Lower lobe of right lung (tissue), 2 donors: ENCODE measurements at regions not wholly inside any gene's neighbourhood (a gene's known extent, or its start where the extent isn't known, plus 50 kb on each side); places are given as distances from the start of the nearest gene placed in this dataset.

Experiments used
- ATAC-seq, 2 donors: fragments of 200-7000 bp; cut with Tn5 transposase; one replicate each; pipeline ENCODE4 v1.9.1; 2020 to 2022; ENCODE audit warnings: mild to moderate bottlenecking in 2 of 2, moderate library complexity in 2 of 2
- DNase-seq: peaks from one replicate; pipeline ENCODE4 v3.0.0-alpha.2; 2020
- H3K27ac ChIP-seq: fragments of 200-600 bp; one replicate; pipeline ENCODE4 v1.8.0; 2022
- H3K27me3 ChIP-seq: fragments of 200-600 bp; one replicate; pipeline ENCODE4 v1.8.0; 2022; ENCODE audit warnings: low read depth
- H3K36me3 ChIP-seq: fragments of 200-600 bp; one replicate; pipeline ENCODE4 v1.8.0; 2022; ENCODE audit warnings: mild to moderate bottlenecking
- H3K4me1 ChIP-seq: fragments of 200-600 bp; one replicate; pipeline ENCODE4 v1.8.0; 2022
- H3K4me3 ChIP-seq: fragments of 200-600 bp; one replicate; pipeline ENCODE4 v1.8.0; 2022; ENCODE audit warnings: mild to moderate bottlenecking
- H3K9me3 ChIP-seq: fragments of 200-600 bp; one replicate; pipeline ENCODE4 v1.8.0; 2022
- intact Hi-C: fragments of 100-400 bp; cut with DNase I; formaldehyde crosslinking; loops from one replicate; pipeline ENCODE4 v1.11.0; 2022
- TF ChIP-seq, protein P1 (sequence below): fragments of 200-600 bp; IDR thresholded peaks from one replicate; pipeline ENCODE4 v1.8.0; 2022; ENCODE audit warnings: antibody characterized with exemption, mild to moderate bottlenecking
- donor health status: DM: no; HTN: yes; CAD: no; lungs with severe emphysema.

DNA sequence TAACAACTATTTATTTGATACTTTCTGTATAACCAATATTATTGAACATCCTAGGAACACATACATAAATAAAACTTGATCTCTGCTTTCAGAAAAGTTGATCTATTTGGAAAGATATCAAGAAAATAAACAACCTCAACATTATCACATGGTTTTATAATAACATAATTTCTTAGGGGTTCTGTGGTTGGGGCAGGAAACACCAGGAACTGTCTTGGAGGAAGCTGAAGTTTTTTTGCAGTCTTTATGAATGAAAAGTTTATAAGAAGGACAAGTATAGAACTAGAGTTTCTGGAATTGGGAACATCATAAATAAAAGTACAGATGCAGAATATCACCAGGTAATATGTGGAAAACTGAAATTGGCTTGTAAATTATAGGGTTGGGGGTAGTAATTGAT lies 296.1 kb downstream of the TAF11L14 start:
- TF ChIP-seq, protein P1, sequence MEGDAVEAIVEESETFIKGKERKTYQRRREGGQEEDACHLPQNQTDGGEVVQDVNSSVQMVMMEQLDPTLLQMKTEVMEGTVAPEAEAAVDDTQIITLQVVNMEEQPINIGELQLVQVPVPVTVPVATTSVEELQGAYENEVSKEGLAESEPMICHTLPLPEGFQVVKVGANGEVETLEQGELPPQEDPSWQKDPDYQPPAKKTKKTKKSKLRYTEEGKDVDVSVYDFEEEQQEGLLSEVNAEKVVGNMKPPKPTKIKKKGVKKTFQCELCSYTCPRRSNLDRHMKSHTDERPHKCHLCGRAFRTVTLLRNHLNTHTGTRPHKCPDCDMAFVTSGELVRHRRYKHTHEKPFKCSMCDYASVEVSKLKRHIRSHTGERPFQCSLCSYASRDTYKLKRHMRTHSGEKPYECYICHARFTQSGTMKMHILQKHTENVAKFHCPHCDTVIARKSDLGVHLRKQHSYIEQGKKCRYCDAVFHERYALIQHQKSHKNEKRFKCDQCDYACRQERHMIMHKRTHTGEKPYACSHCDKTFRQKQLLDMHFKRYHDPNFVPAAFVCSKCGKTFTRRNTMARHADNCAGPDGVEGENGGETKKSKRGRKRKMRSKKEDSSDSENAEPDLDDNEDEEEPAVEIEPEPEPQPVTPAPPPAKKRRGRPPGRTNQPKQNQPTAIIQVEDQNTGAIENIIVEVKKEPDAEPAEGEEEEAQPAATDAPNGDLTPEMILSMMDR = no peak
- DNase-seq (no peak), ATAC-seq (no peak)
- intact Hi-C loops = no loop called here
- Histone ChIP-seq H3K36me3 (no peaks in the 10 kb centered on the region), H3K9me3 (peaks cover 21% of the 10 kb centered on the region), H3K27ac (no peak overlapping the region), H3K4me1 (peaks cover 4% of the 10 kb centered on the region), H3K4me3 (no peak overlapping the region), H3K27me3 (no peaks in the 10 kb centered on the region)

DNA sequence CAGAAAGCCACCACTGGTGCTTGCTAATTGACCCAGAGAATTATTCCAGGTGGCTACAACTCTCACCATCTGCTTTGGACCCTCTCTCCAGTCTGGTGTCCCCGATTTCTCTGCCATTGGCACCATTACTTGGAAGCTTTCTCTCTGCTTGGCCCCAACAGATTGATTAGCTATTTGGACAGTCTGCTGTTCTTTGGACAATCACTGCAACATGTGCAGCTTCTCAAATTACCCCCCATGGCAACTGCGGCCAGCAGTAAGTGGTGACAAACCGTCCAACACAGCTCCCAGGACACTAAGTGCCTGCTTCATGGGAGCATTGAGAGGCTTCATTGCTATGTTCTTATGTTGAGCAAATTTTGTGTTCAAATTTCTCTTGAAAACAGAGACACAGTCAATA lies 309.8 kb downstream of the TAF11L14 start:
- Histone ChIP-seq H3K27me3 (no peaks in the 10 kb centered on the region), H3K27ac (no peak overlapping the region), H3K4me1 (no peaks in the 10 kb centered on the region), H3K4me3 (no peak overlapping the region), H3K9me3 (peaks cover 4% of the 10 kb centered on the region), H3K36me3 (no peaks in the 10 kb centered on the region)
- TF ChIP-seq, protein P1 = no peak
- intact Hi-C loops = no loop called here
- DNase-seq (no peak), ATAC-seq (no peak)

DNA sequence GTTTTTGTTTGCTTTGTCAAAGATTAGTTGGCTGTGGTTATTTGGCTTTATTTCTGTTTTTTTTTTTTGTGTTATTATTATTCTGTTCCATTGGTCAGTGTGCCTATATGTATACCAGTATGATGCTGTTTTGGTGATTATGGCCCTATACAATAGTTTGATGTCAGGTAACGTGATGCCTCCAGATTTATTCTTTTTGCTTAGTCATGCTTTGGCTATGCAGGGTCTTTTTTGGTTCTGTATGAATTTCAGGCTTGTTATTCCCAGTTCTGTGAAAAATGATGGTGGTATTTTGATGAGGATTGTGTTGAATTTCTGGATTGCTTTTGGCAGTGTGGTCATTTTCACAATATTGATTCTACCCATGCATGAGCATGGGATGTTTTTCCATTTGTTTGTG lies 312.8 kb downstream of the TAF11L14 start:
- no peak for ATAC-seq
- intact Hi-C loops = no loop called here
- H3K27ac ChIP-seq = no peak overlapping the region
- H3K4me3 ChIP-seq = no peak overlapping the region
- no peaks in the 10 kb centered on the region for H3K4me1 ChIP-seq
- H3K27me3 ChIP-seq = no peaks in the 10 kb centered on the region
- TF ChIP-seq, protein P1 = no peak
- H3K36me3 ChIP-seq = no peaks in the 10 kb centered on the region
- H3K9me3 ChIP-seq = peaks cover 4% of the 10 kb centered on the region
- no peak for DNase-seq

DNA sequence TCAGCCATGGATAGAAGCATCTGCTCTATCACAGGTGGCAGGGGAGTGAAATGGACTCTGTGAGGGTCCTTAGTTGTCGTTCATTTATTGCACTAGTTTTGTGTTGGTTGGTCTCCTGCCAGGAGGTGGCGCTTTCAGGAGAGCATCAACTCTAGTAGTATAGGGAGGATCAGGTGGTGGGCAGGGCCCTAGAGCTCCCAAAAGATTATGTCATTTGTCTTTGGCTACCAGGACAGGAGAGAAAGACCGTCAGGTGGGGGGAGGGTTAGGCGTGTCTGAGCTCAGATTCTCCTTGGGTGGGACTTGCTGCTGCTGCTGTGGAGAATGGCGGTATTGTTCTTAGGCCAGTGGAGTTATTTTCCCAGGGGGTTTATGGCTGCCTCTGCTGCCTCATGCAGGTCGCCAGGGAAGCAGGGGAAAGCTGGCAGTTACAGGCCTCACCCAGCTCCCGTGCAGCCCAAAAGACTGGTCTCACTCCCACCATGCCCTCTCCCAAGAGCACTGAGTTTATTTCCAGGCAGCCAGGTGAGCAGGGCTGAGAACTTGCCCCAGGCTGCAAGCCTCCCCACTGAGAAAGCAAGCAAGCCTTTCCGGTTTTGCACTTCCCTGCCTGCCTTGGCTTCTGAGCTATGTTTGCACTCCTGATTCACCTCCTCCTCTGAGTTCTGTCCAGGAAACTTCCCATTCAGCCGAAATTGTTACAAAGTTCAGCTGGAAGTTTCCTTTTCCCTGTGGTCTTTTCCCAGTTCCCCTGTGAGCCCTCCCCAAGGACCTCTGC lies 317.3 kb downstream of the TAF11L14 start:
- H3K4me3 ChIP-seq = no peak overlapping the region
- no peak for DNase-seq
- no peak overlapping the region for H3K27ac ChIP-seq
- H3K9me3 ChIP-seq = no peaks in the 10 kb centered on the region
- TF ChIP-seq, protein P1 = no peak
- no peak for ATAC-seq
- H3K36me3 ChIP-seq = no peaks in the 10 kb centered on the region
- intact Hi-C loops = no loop called here
- no peaks in the 10 kb centered on the region for H3K27me3 ChIP-seq
- no peaks in the 10 kb centered on the region for H3K4me1 ChIP-seq

DNA sequence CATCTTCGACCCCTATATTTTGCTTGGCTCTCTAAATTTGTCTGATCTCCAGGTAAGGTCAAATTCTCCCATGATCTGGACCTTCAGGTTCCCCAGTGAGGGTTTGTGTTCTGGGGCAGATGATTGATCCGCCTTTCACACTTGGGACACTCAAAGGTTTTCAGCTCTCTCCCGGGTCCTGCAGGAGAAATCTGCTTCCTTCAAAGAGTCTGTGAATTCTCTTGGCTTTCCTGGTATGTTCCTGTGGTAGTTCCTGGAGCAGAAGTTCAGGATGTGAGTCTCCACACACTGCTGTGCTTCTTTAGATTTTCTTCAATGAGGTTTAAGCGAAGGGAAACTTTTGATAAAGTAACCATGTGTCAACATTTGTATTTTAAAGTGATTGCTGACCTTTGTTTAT lies 318.0 kb downstream of the TAF11L14 start:
- DNase-seq = no peak
- TF ChIP-seq, protein P1 = no peak
- no peaks in the 10 kb centered on the region for H3K9me3 ChIP-seq
- H3K36me3 ChIP-seq = no peaks in the 10 kb centered on the region
- intact Hi-C loops = no loop called here
- H3K27me3 ChIP-seq = no peaks in the 10 kb centered on the region
- ATAC-seq = no peak
- H3K27ac ChIP-seq = no peak overlapping the region
- no peak overlapping the region for H3K4me3 ChIP-seq
- no peaks in the 10 kb centered on the region for H3K4me1 ChIP-seq
